ENCODE measurements at regions not wholly inside any gene's neighbourhood (a gene's known extent, or its start where the extent isn't known, plus 50 kb on each side); places are given as distances from the start of the nearest gene placed in this dataset.

- no peak for DNase-seq
Observed at GRCh38 chr22:49213731-49214352, 613.8 kb downstream of the BRD1 start.

- DNase-seq = no peak
Observed at GRCh38 chr22:49212466-49212865, 615.2 kb downstream of the BRD1 start.

GRCh38 chr22:49212002-49212401, 615.7 kb downstream of the BRD1 start:
- DNase-seq = no peak

- DNase-seq = no peak
Observed at GRCh38 chr22:49211176-49211575, 616.5 kb downstream of the BRD1 start.

- DNase-seq = no peak
Observed at GRCh38 chr22:49210606-49211005, 617.1 kb downstream of the BRD1 start.

GRCh38 chr22:49209452-49210195, 618.0 kb downstream of the BRD1 start:
- no peak for DNase-seq

- no peak for DNase-seq
Observed at GRCh38 chr22:49208768-49209252, 618.9 kb downstream of the BRD1 start.

GRCh38 chr22:49208004-49208402, 619.7 kb downstream of the BRD1 start:
- DNase-seq = no peak

GRCh38 chr22:49207008-49208003, 620.4 kb downstream of the BRD1 start:
- no peak for DNase-seq

GRCh38 chr22:49206281-49206680, 621.4 kb downstream of the BRD1 start:
- DNase-seq = no peak

- DNase-seq = no peak
Observed at GRCh38 chr22:49205483-49205800, 622.2 kb downstream of the BRD1 start.

- no peak for DNase-seq
Observed at GRCh38 chr22:49204599-49205482, 622.8 kb downstream of the BRD1 start.

GRCh38 chr22:49203859-49204598, 623.6 kb downstream of the BRD1 start:
- DNase-seq = no peak

- no peak for DNase-seq
Observed at GRCh38 chr22:49203091-49203858, 624.4 kb downstream of the BRD1 start.

GRCh38 chr22:49202226-49202625, 625.4 kb downstream of the BRD1 start:
- DNase-seq = no peak

- DNase-seq = no peak
Observed at GRCh38 chr22:49201046-49201970, 626.4 kb downstream of the BRD1 start.

- no peak for DNase-seq
Observed at GRCh38 chr22:49199224-49199623, 628.4 kb downstream of the BRD1 start.

GRCh38 chr22:49198705-49199084, 629.0 kb downstream of the BRD1 start:
- DNase-seq = no peak

GRCh38 chr22:49197986-49198704, 629.5 kb downstream of the BRD1 start:
- no peak for DNase-seq

All from 8988T (cell line).